ENCODE measurements at regions not wholly inside any gene's neighbourhood (a gene's known extent, or its start where the extent isn't known, plus 50 kb on each side); places are given as distances from the start of the nearest gene placed in this dataset.

GRCh38 chr11:15519911-15520310, 405.2 kb downstream of the INSC start:
- Histone ChIP-seq H2AFZ (ENCODE audit: low read length) (peak overlapping the region; percentile 66), H4K20me1 (ENCODE audit: control insufficient read depth, insufficient read depth, insufficient read length) (no peaks in the 10 kb centered on the region)
- H3K4me3 Mint-ChIP-seq: no peak overlapping the region

More at GRCh38 chr11:15519911-15520310, 405.2 kb downstream of the INSC start:
- Histone ChIP-seq H3K56ac (ENCODE audit: insufficient read length, low read depth, low read length) (no peak overlapping the region), H3K27ac (ENCODE audit: insufficient read length, low read depth, low read length) (no peak overlapping the region), H3K79me2 (ENCODE audit: insufficient read depth, low read length) (no peaks in the 10 kb centered on the region), H2BK15ac (ENCODE audit: low read depth, low read length) (no peak overlapping the region), H2BK12ac (ENCODE audit: insufficient read length, low read depth, low read length) (no peak overlapping the region), H3K23me2 (ENCODE audit: insufficient read length, low read depth, low read length, poor library complexity, severe bottlenecking) (no peaks in the 10 kb centered on the region), H2BK120ac (ENCODE audit: low read depth, low read length, poor library complexity, severe bottlenecking) (no peak overlapping the region), H3K79me1 (ENCODE audit: insufficient read depth, low read depth, low read length, poor library complexity, severe bottlenecking) (no peaks in the 10 kb centered on the region), H2BK20ac (ENCODE audit: low read depth, low read length, poor library complexity, severe bottlenecking) (no peak overlapping the region), H3K27me3 (ENCODE audit: insufficient read depth, low read length) (no peaks in the 10 kb centered on the region), H3K4me1 (ENCODE audit: insufficient read depth, low read length) (no peaks in the 10 kb centered on the region), H3K4ac (ENCODE audit: low read depth, low read length) (no peak overlapping the region), H3T11ph (ENCODE audit: low read length) (no peak overlapping the region), H3K9ac (ENCODE audit: extremely low read depth, insufficient read length, low read length) (no peak overlapping the region), H3K18ac (ENCODE audit: insufficient read length, low read depth, low read length) (no peak overlapping the region), H3K14ac (ENCODE audit: insufficient read depth, low read length) (no peak overlapping the region), H4K91ac (ENCODE audit: insufficient read length, low read depth, low read length) (no peak overlapping the region), H4K8ac (replicated peaks; ENCODE audit: insufficient read length, low read depth, low read length) (no peak overlapping the region), H3K4me2 (ENCODE audit: insufficient read depth, insufficient read length, low read length) (no peak overlapping the region), H4K5ac (ENCODE audit: insufficient read length, low read depth, low read length) (no peak overlapping the region), H2BK5ac (ENCODE audit: insufficient read length, low read length) (no peak overlapping the region), H2AK5ac (ENCODE audit: insufficient read length, low read length) (no peak overlapping the region), H3K23ac (ENCODE audit: insufficient read length, low read depth, low read length) (no peak overlapping the region), H3K9me3 (ENCODE audit: control insufficient read depth, low read depth, low read length) (no peaks in the 10 kb centered on the region)
- DNase-seq: no peak
- no peaks in the 10 kb centered on the region for H3K27me3 Mint-ChIP-seq (ENCODE audit: low read depth)
- H3K27ac Mint-ChIP-seq: peak overlapping the region in 2 of 3 experiments; percentile 32 to 76; a peak in 4 of 7 replicates
- H3K9me3 Mint-ChIP-seq: peaks cover 3 to 7% of the 10 kb centered on the region in 2 experiments
- TF ChIP-seq CTCF (conservative IDR thresholded peaks at IDR 0.05): no peak
- peaks cover 11% of the 10 kb centered on the region in 2 experiments for H3K4me1 Mint-ChIP-seq
- H3K36me3 Mint-ChIP-seq (ENCODE audit: insufficient read depth in 1 of 3, low read depth in 3 of 3): peaks cover 0 to 8% (median 3%) of the 10 kb centered on the region in 3 experiments; a peak in 2 of 7 replicates
- whole genome bisulfite sequencing (ENCODE audit: extremely low coverage, insufficient read length, low lambda C conversion rate): no CpG with 5 or more reads among the region's 2 CpGs

Measured in H9 (cell line).